ENCODE measurements at regions not wholly inside any gene's neighbourhood (a gene's known extent, or its start where the extent isn't known, plus 50 kb on each side); places are given as distances from the start of the nearest gene placed in this dataset.

- no peak for TF ChIP-seq CTCF (conservative IDR thresholded peaks at IDR 0.05; ENCODE audit: low read length)
- no peak for TF ChIP-seq EZH2phosphoT487 (IDR thresholded peaks at IDR 0.05; ENCODE audit: borderline replicate concordance)
Observed at GRCh38 chr9:118367383-118367782, 663.2 kb downstream of the TLR4 start.
